Nephron (organoid): ENCODE measurements at regions not wholly inside any gene's neighbourhood (a gene's known extent, or its start where the extent isn't known, plus 50 kb on each side); places are given as distances from the start of the nearest gene placed in this dataset.

Source experiments
- H3K27ac Mint-ChIP-seq, 3 experiments: 2 replicates each; pipeline ENCODE4 v1.8.0; 2020; ENCODE audit warnings: mixed read lengths in 3 of 3, mild to moderate bottlenecking in 2 of 3, moderate library complexity in 1 of 3
- H3K27me3 Mint-ChIP-seq: 2 replicates; pipeline ENCODE4 v1.8.0; 2021; ENCODE audit warnings: low read depth, mild to moderate bottlenecking, moderate library complexity, mixed read lengths
- H3K36me3 Mint-ChIP-seq: 2 replicates; pipeline ENCODE4 v1.8.0; 2020; ENCODE audit warnings: low read depth, mixed read lengths
- H3K4me1 Mint-ChIP-seq: 2 replicates; pipeline ENCODE4 v1.8.0; 2020; ENCODE audit warnings: mixed read lengths
- H3K4me3 Mint-ChIP-seq, 3 experiments: 2 replicates each; pipeline ENCODE4 v1.8.0; 2020; ENCODE audit warnings: mild to moderate bottlenecking in 3 of 3, mixed read lengths in 3 of 3, moderate library complexity in 2 of 3
- H3K9me3 Mint-ChIP-seq: 2 replicates; pipeline ENCODE4 v1.8.0; 2020; ENCODE audit warnings: mixed read lengths
- CTCF ChIP-seq, 3 experiments: fragments of 200-600 bp; sonication (generic); IDR thresholded peaks; one replicate each; pipeline ENCODE4 v1.5.0; 2021; ENCODE audit warnings: antibody characterized with exemption in 3 of 3; ENCODE audit not compliant: unreplicated experiment in 3 of 3

GRCh38 chr3:25099666-25100065 lies 328.4 kb upstream of the RARB start:
- Mint-ChIP-seq H3K36me3 (no peaks in the 10 kb centered on the region), H3K27ac (no peak overlapping the region), H3K27me3 (no peaks in the 10 kb centered on the region), H3K4me3 (no peak overlapping the region), H3K4me1 (peaks cover 13% of the 10 kb centered on the region), H3K9me3 (no peaks in the 10 kb centered on the region)
- no peak for TF ChIP-seq CTCF (IDR thresholded peaks at IDR 0.05; ENCODE audit: unreplicated experiment in 3 of 3)

- no peaks in the 10 kb centered on the region for H3K4me1 Mint-ChIP-seq
- no peaks in the 10 kb centered on the region for H3K27me3 Mint-ChIP-seq
- no peak overlapping the region for H3K27ac Mint-ChIP-seq
- H3K9me3 Mint-ChIP-seq: no peaks in the 10 kb centered on the region
- TF ChIP-seq CTCF (IDR thresholded peaks at IDR 0.05; ENCODE audit: unreplicated experiment in 3 of 3): no peak
- H3K36me3 Mint-ChIP-seq: no peaks in the 10 kb centered on the region
- no peak overlapping the region for H3K4me3 Mint-ChIP-seq
These were observed 324.7 kb upstream of the RARB start for GRCh38 chr3:25103391-25103790.

- TF ChIP-seq CTCF (IDR thresholded peaks at IDR 0.05; ENCODE audit: unreplicated experiment in 3 of 3): no peak
- peaks cover 5% of the 10 kb centered on the region for H3K4me1 Mint-ChIP-seq
- no peaks in the 10 kb centered on the region for H3K27me3 Mint-ChIP-seq
- no peak overlapping the region for H3K27ac Mint-ChIP-seq
- no peaks in the 10 kb centered on the region for H3K36me3 Mint-ChIP-seq
- H3K4me3 Mint-ChIP-seq: no peak overlapping the region
- H3K9me3 Mint-ChIP-seq: no peaks in the 10 kb centered on the region
These were observed 320.0 kb upstream of the RARB start for GRCh38 chr3:25107918-25108617.

GRCh38 chr3:25110642-25111041 lies 317.4 kb upstream of the RARB start:
- no peak for TF ChIP-seq CTCF (IDR thresholded peaks at IDR 0.05; ENCODE audit: unreplicated experiment in 3 of 3)
- peak overlapping the region in 1 of 3 experiments; percentile 15 for H3K27ac Mint-ChIP-seq
- H3K36me3 Mint-ChIP-seq: no peaks in the 10 kb centered on the region
- H3K9me3 Mint-ChIP-seq: no peaks in the 10 kb centered on the region
- peaks cover 5% of the 10 kb centered on the region for H3K4me1 Mint-ChIP-seq
- no peaks in the 10 kb centered on the region for H3K27me3 Mint-ChIP-seq
- no peak overlapping the region for H3K4me3 Mint-ChIP-seq

- Mint-ChIP-seq H3K27me3 (no peaks in the 10 kb centered on the region), H3K36me3 (no peaks in the 10 kb centered on the region), H3K9me3 (no peaks in the 10 kb centered on the region), H3K4me1 (peaks cover 5% of the 10 kb centered on the region), H3K4me3 (no peak overlapping the region), H3K27ac (no peak overlapping the region)
- TF ChIP-seq CTCF (IDR thresholded peaks at IDR 0.05; ENCODE audit: unreplicated experiment in 3 of 3): no peak
These were observed 314.2 kb upstream of the RARB start for GRCh38 chr3:25113891-25114290.

- Mint-ChIP-seq H3K27ac (no peak overlapping the region), H3K27me3 (no peaks in the 10 kb centered on the region), H3K9me3 (no peaks in the 10 kb centered on the region), H3K4me1 (peaks cover 5% of the 10 kb centered on the region), H3K4me3 (no peak overlapping the region), H3K36me3 (no peaks in the 10 kb centered on the region)
- TF ChIP-seq CTCF (IDR thresholded peaks at IDR 0.05; ENCODE audit: unreplicated experiment in 3 of 3): no peak
These were observed 313.5 kb upstream of the RARB start for GRCh38 chr3:25114532-25114931.
